Spleen (tissue), 7 donors: ENCODE measurements at regions not wholly inside any gene's neighbourhood (a gene's known extent, or its start where the extent isn't known, plus 50 kb on each side); places are given as distances from the start of the nearest gene placed in this dataset.

ENCODE experiments used
- POLR2A ChIP-seq, 3 donors: fragments of 450-650 bp; IDR thresholded peaks; one replicate each; pipeline ENCODE4 v1.5.1; 2017; ENCODE audit warnings: antibody characterized with exemption in 3 of 3, mild to moderate bottlenecking in 1 of 3
- POLR2AphosphoS5 ChIP-seq, 3 donors: sonication (generic); formaldehyde crosslinking; IDR thresholded peaks; one replicate each; pipeline ENCODE4 v1.5.1; 2017; ENCODE audit warnings: antibody characterized with exemption in 3 of 3
- TF ChIP-seq, protein P1 (sequence below), 11 experiments: fragments of 200-600 bp in 7 of 11; fragments of 450-650 bp in 4 of 11; sonication (generic) in 4 of 11; IDR thresholded peaks in 8 of 11; conservative IDR thresholded peaks in 3 of 11; 1 replicate in 7 of 11; 2 replicates in 4 of 11; pipeline versions ENCODE4 v1.4.0 to v1.8.0; 2016 to 2021; ENCODE audit warnings: antibody characterized with exemption in 11 of 11, inconsistent platforms in 4 of 11, mild to moderate bottlenecking in 1 of 11
- donor health status: DM: no; HTN: no; CAD: no; lungs with moderate emphysema.
- donor health status: DM: no; HTN: no; CAD: no.
- donor health status: DM: no; HTN: no; CAD: no.

DNA sequence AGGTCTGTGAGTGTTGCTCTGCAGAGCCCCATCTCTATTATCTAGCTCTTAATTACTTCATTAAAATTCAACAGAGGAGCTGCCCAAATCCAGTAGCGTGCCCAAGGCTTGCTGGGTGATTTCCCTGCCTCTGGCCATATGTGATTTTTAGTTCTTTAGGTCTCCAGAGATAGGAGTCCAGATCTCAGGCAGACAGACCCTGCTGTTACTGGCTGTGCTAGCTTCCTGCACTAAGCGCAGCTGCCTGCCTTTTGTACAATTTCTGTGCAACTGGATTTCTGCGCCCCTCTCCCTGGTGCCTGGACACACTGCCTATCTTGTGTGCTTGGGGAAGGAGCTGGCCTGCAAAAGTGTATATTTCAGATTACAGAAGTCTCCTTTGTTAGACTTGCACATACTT is 136.5 kb downstream of the TDRD15 start:
- TF ChIP-seq, protein P1, sequence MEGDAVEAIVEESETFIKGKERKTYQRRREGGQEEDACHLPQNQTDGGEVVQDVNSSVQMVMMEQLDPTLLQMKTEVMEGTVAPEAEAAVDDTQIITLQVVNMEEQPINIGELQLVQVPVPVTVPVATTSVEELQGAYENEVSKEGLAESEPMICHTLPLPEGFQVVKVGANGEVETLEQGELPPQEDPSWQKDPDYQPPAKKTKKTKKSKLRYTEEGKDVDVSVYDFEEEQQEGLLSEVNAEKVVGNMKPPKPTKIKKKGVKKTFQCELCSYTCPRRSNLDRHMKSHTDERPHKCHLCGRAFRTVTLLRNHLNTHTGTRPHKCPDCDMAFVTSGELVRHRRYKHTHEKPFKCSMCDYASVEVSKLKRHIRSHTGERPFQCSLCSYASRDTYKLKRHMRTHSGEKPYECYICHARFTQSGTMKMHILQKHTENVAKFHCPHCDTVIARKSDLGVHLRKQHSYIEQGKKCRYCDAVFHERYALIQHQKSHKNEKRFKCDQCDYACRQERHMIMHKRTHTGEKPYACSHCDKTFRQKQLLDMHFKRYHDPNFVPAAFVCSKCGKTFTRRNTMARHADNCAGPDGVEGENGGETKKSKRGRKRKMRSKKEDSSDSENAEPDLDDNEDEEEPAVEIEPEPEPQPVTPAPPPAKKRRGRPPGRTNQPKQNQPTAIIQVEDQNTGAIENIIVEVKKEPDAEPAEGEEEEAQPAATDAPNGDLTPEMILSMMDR (IDR thresholded peaks at IDR 0.05 in 8 of 11, conservative IDR thresholded peaks at IDR 0.05 in 3 of 11) = no peak
- TF ChIP-seq POLR2AphosphoS5 (IDR thresholded peaks at IDR 0.05) = no peak
- TF ChIP-seq POLR2A (IDR thresholded peaks at IDR 0.05) = no peak
